COLO829 (cell line): ENCODE measurements at regions not wholly inside any gene's neighbourhood (a gene's known extent, or its start where the extent isn't known, plus 50 kb on each side); places are given as distances from the start of the nearest gene placed in this dataset.
A peak's percentile ranks its signal among the peaks of the same experiment; 100 is the strongest.

ENCODE experiments used
- DNase-seq: peaks from one replicate; pipeline ENCODE4 v3.0.0; 2012; ENCODE audit warnings: low spot score

- DNase-seq = peak; percentile 43
Measured at GRCh38 chr14:86057018-86057667, 527.2 kb downstream of the FLRT2 start.

- DNase-seq = no peak
Measured at GRCh38 chr14:86055512-86056075, 525.6 kb downstream of the FLRT2 start.

DNA sequence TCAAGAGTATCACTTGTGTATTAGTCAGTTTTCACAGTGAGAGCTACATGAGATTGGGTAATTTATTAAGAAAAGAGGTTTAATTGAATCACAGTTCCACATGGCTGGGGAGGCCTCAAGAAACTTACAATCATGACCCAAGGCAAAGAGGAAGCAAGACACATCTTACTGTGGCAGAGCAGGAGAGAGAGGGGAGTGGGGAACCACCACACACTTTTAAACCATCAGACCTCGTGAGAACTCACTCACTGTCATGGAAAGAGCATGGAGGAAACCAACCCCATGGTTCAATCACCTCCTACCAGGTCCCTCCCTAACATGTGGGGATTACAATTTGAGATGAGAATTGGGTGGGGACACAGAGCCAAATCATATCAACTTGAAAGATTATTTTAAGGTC, 522.9 kb downstream of the FLRT2 start:
- no peak for DNase-seq

DNA sequence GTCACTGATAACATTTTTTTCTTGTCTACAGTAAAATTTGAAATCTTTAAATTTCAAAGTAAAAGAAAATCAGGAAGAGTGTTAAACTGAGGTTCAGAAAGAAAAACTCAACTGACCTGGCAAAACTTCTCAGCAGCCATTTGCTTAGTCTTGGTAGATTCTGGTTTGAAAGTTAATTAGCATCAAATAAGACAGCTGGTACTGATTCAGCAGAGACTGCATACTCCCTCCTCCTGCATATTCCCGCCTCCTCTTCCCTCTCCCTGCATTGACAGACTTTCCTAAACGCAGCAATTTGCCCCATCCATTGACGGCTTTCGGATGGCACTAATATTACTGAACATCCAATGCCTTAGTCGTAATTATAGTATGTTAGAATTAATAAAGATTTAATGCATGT, 520.8 kb downstream of the FLRT2 start:
- no peak for DNase-seq

GRCh38 chr14:86050072-86050683, 520.2 kb downstream of the FLRT2 start:
- DNase-seq = no peak

- DNase-seq = no peak
Measured at GRCh38 chr14:86039176-86039575, 509.2 kb downstream of the FLRT2 start.

- peak; percentile 69 for DNase-seq
Measured at GRCh38 chr14:86038387-86039042, 508.6 kb downstream of the FLRT2 start.

- no peak for DNase-seq
Measured at GRCh38 chr14:86035882-86036281, 505.9 kb downstream of the FLRT2 start.

- DNase-seq = no peak
Measured at GRCh38 chr14:86027990-86028389, 498.0 kb downstream of the FLRT2 start.

GRCh38 chr14:86027144-86027543, 497.2 kb downstream of the FLRT2 start:
- no peak for DNase-seq

DNA sequence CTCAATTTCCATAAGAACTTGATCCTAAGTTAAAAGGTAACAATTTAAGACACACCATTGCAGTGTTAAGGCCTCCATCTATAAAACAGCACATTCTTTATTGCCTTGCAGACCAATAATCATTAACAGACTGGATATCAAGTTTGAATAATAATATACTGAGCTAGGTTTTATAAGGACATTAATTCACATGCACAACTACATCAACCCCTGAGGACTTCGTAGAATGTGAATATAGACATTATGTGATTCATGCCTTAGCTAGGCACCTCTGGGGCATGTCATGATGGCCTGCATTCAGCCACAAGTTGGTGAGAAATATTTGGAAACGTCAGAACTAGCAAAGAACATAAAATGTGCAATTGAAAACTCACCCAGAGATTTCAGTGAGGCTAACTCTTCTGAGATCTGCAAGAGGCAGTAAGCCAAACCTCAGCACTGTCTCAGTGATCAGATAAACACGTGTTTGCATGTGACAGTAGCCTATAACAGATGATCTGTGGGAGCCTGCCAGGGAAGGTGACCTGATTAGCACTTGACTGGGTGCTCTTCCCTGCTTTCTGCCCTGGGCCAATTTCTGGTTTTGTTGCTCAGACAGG, 492.2 kb downstream of the FLRT2 start:
- DNase-seq = peak; percentile 10

GRCh38 chr14:86020841-86021240, 490.9 kb downstream of the FLRT2 start:
- no peak for DNase-seq

- DNase-seq = no peak
Measured at GRCh38 chr14:86015941-86016340, 486.0 kb downstream of the FLRT2 start.

DNA sequence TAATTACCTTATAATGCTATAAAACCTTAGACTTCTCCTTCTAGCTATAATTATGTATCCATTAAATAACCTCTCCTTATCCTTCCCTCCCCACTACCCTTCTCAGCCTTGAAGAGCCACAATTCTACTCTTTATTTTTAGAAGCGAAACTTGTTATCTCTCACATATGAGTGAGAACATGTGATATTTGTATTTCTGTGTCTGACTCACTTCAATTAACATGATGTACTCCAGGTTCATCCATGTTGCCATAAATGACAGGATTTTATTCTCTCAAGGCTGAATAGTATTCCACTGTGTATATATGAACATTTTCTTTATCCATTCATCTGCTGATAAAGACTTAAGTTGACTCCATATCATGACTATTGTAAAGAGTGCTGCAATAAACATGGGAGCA, 485.6 kb downstream of the FLRT2 start:
- DNase-seq = no peak

DNA sequence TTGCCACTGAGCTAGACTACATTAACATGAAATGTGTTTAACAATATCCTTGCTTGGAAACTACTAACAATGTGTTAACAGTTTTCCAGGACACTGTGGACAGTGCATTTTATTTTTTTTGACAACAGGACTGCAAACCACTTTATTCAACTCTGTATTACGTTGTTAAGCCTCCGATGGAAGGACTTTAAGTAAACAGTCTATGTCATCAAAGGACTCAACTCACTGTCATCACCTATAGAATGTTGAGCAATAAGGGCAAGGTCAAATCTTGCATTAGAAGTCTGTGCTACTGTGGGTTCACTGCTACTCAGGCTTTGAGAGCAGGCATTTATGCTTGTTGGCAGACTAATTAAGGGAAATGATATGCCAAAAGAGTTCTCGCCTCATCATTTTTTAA, 483.7 kb downstream of the FLRT2 start:
- DNase-seq = no peak

DNA sequence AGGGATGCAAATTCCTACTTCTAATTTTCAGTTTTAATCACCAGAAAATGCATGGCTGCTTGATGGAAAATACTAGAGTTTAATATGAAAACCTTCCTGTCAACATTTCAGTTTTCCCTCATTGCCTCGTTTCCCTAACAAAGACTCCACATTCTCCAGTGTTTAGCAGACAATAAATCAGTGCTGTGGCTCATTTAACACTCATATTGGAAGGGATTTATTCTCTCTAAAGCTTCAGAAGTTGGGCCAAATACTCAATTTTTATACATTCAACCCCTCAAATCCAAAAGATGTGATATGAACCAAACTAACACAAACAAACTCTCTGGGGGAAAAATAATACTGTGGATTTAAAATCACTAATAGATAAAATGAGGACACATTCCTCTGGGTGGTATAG, 482.5 kb downstream of the FLRT2 start:
- no peak for DNase-seq

DNA sequence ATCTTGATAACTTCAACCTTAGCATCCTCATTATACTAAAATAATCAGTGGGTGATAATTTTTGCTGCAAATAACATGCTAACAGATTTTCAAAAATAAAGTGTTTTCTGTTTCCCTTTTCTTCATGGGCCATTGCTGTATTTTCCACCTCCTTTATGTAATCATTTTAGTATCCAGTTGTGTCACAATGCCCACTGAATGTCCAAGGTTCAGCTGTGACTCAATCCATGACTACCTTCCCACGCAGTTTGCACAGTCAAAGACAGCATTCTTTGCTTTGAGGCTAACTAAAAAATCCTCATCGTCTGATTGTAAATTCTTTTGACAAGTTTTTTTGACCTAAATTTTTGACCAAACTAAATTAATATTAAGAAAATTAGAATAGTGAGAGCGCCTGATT, 474.1 kb downstream of the FLRT2 start:
- DNase-seq = peak; percentile 75

GRCh38 chr14:85996551-85996950, 466.6 kb downstream of the FLRT2 start:
- no peak for DNase-seq

- no peak for DNase-seq
Measured at GRCh38 chr14:85991156-85991555, 461.2 kb downstream of the FLRT2 start.

GRCh38 chr14:85987907-85988306, 458.0 kb downstream of the FLRT2 start:
- no peak for DNase-seq

GRCh38 chr14:85987292-85987691, 457.3 kb downstream of the FLRT2 start:
- no peak for DNase-seq

- DNase-seq = no peak
Measured at GRCh38 chr14:85978582-85979250, 448.8 kb downstream of the FLRT2 start.
